DND-41 (cell line): ENCODE measurements at regions not wholly inside any gene's neighbourhood (a gene's known extent, or its start where the extent isn't known, plus 50 kb on each side); places are given as distances from the start of the nearest gene placed in this dataset.

ENCODE experiments used
- CTCF ChIP-seq: IDR thresholded peaks from 2 replicates; pipeline ENCODE4 v1.5.1; 2012; ENCODE audit warnings: borderline replicate concordance, low read length, moderate library complexity, mild to moderate bottlenecking; ENCODE audit not compliant: poor library complexity, severe bottlenecking; ENCODE audit errors: extremely low read depth
- EZH2 ChIP-seq: IDR thresholded peaks from 3 replicates; pipeline ENCODE4 v1.6.1; 2012; ENCODE audit warnings: borderline replicate concordance, low read depth, mild to moderate bottlenecking, moderate library complexity, low read length, inconsistent platforms; ENCODE audit not compliant: severe bottlenecking

GRCh38 chr9:108078375-108078774 lies 588.8 kb upstream of the KLF4 start:
- TF ChIP-seq CTCF (no peak), EZH2 (no peak)
